HG02981 (cell line): ENCODE measurements at regions not wholly inside any gene's neighbourhood (a gene's known extent, or its start where the extent isn't known, plus 50 kb on each side); places are given as distances from the start of the nearest gene placed in this dataset.

Experiments used
- ATAC-seq: cut with Tn5 transposase; IDR thresholded peaks from one replicate; pipeline ENCODE4 v1.9.1; 2021; ENCODE audit warnings: mild to moderate bottlenecking, moderate library complexity; ENCODE audit not compliant: unreplicated experiment

DNA sequence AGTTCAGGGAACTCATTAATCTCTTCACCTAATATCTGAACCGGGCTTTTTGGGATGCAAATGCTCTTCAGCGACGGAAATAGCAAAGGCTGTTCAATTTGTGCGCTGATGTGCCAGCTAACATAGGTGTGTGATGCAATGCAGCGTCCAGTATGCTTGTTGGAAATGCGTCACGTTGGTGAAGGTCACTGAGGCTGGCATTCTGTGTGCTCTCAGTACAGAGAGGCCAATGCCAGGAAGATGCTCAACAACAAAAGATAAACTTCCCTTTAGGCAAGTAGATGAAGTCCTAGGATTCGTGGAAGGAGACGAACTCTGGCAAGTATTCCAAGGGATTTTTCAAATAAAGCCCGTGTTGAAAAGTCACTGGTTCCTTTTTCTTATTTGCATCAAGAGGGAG lies 649.5 kb upstream of the MKI67 start:
- no peak for ATAC-seq

DNA sequence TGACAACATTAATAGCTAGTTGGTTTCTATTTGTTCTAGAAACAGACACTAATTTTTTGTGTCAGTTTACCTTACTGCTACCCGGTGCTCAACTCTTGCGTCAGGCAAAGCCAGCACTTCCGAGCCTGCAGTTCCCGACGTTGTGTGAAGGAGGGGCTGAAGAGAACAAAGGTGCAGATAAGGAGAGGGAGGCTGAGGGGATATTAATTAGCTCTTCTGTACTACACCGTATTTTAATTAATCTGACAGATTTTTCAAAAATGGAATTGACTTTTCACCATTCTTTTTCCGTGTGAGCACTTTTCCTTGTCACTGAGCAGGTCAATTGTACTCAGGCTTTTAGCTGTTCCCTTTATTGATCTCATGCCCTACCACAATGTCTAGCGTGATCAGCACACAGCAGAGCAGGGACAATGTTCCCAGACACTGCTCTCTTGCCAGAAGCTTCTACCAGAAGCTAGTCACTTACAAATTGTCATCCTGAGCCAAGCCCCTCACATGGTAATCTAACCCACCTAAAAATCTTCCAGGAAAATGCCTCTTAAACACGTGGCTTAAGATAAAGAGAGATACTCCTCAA lies 650.5 kb upstream of the MKI67 start:
- no peak for ATAC-seq

DNA sequence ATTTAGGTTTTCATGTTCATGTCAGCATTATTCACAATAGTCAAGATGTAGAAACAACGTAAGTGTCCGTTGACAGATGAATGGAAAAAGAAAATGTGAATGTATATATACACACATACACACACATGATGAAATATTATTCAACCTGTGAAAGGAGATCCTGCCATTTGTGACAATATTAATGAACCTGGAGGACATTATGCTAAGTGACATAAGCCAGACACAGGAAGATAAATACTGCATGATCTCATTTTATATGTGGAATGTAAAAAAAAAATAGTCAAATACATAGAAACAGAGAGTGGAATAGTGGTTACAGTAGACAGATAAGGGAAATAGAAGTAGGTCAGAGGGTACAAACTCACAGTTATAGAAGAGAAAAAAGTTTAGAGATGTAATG lies 651.1 kb upstream of the MKI67 start:
- ATAC-seq: no peak

DNA sequence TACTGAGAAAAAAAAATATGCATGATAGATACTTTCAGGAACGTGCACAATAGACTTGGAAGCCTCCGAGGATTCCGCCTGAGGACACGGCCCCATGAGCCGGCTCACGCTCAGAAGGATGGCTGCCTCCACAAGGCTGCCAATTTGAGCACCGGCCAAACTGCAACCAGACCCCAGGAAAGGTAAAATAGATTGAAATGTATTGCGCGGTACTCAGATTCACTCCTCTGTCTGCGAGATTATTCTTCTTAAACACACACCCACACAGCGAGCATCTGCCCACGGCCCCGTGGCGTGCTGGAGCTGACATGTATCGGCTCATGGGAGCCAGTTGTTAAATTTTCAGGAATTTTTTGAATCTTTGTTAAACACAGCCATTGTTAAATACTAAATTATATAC lies 653.2 kb upstream of the MKI67 start:
- no peak for ATAC-seq

DNA sequence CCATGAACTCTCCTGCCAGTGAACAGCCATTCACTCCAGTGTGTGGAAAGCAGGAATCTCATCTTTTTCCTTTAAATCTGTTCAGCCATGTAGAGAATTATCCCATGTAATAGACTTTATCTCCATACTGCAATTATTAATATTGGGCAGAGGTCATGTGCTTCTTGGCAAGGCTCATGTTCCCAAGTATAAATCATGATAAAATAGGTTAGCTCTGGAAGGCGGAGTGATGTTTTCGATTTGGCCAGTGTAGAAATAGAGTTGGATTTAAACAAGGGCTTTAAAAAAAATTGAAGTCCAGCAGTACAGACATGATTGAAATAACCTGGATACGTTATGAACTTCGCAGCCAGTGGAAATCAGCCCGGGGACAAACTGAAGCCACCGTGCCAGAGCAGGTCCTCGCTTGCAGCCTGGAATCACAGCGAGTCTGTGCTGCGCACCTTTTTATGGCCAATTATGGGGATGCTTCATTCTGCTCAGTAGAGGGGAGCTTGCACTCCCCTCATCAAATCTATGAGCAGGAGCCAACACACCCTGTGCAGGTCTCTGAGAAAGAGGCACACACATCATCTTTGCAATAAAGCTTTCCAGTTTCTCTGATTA lies 654.0 kb upstream of the MKI67 start:
- no peak for ATAC-seq

DNA sequence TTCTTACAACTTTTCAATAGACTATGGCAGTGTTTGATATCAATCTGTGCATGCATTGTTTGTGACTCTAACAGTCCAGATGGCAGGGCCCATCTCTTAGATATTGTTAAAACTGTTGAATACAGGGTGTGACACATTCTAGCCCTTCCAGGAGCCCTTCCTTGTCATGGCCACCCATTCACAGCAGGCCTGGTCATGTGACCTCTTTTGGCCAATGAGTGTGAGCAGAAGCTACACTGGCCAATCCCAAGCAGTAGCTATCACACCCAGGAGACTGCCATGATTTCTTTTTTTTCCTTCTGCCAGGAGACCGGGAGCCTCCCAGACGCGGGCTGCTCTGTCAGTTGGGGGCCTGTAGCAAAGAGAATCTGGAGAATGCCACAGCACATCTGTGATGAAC lies 655.4 kb upstream of the MKI67 start:
- ATAC-seq: no peak

DNA sequence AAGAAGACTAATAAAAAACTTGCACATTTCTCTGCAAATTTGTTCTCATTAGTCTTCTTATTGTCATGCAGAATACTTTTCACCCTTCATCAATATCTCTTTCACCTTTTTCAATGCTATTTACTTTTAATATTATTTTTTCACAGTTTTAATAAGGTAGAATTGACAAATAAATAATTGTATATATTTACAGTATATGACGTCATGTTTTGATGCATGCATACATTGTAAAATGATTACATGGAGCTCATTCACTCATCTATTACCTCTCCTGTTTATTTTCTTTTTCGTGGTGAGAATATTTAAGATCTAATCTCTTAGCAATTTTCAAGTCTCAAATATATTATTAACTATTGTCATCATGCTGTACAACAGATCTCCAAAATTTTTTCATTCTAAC lies 658.2 kb upstream of the MKI67 start:
- ATAC-seq: no peak

DNA sequence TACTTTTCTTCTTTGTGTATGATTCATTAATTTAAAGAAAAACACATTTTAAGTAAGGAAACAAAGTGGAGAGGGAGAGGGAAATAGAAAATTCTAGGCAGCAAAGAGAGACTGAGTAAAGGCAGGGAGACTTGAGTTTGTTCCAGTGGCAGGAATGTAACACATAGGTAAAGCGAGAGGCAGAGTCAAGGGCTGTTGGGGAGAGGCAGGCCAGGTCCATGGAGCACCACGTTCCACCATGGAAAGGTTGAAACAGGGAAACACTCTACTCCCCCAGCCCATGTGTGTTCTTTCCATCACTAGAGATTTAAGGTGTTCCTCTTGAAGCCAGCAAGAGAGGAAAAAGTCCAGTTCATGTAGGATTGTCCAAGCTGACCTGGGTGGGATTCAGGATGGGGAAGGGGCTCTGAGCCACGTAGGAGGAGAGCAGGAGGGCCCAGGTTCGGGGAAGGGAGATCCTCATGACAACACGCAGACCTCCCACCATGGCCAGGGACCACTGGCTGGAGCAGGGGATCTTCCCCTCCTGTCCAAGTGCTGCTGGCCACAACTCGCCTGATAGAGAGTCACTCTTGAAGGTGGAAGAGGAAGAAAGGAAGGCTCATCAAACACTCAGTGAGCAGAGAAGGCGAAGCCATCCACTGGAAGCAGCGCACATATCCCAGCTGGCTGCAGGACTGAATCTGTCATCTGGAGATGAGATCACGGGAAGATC lies 666.4 kb upstream of the MKI67 start:
- no peak for ATAC-seq

DNA sequence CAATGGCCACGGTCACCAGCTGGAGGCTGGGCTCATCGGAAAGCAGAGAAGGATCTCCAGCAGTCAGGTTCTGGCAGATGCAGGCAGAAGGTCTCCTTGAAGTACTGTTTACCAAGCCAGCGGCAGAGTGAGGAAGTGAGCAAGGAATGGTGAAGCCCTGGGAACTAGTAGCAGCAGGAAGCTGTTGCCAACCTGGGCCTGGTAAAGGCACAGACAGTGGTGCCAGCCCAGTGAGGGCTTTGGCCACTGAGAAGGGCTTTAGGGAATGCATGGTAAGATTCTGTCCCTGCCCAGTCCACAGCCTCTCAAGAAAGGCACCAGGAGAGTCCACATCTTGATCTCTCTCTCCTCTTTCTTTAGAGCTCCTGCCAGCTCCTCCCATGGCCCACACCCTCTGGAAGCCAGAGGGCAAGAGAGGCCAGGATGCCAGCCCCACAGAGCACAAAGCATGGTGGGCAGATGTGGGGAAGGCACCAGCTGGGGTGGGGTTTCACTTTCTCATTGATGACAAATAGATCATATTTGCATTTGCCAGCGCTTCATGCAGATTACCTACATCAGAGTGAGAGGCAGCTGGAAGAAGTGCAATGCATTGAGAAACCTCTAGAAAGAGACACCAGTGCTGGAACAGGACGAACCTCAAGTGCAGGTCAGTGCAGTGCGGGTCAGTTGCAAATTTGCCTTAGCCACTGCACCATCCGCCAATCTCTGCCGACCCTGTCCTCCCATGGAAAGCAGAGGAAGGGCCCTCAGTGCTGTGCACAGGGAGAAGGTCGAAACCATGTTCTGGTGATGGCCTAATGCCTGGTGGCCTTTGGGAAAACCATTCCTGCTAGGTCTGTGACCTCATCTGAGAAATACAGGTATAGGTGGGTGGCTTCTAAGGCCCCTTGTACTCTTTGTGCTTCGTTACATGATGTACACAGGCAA lies 667.8 kb upstream of the MKI67 start:
- no peak for ATAC-seq

DNA sequence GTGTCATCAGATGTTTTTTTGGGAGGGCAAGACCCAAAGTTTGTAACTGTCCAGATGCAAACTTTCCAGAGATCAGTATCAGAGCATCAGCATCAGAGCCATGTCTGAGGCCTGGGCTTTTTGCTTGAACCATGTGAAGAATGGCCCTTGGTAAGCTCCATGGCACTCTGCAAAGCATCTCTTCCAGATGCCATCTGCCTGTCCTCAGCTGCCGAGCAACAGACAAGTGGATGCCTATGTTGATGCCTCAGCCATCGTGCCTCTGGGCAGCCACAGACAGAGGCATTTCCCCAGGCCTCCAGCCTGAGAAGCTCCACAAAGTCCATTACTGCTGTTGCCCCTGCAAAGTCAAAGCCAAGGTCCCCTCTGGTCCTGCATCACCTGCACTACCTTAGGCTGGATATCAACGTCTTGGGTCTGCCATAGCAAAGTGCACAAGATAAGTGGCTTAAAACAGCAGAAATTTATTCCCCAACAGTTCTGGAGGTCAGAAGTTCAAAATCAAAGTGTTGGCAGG lies 670.2 kb upstream of the MKI67 start:
- ATAC-seq: no peak

DNA sequence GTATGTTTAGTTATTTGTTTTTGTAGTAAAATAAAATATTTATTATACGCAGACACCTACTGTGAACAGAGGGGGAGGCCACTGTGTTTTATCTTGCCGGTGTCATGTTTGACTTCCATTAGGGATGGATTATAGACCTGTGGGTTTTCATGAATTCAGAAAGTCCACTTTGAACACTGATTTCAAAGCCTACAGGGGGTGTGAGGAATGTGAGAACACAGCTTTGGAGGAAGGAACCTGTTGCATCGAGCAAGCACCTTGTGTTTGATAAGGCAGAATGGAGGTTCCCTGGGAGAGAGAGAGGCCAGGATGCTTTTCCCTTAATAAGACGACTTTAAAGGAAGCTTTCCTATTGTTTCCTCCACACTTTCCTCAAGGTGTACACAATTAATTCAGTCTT lies 665.0 kb upstream of the MGMT start:
- no peak for ATAC-seq

DNA sequence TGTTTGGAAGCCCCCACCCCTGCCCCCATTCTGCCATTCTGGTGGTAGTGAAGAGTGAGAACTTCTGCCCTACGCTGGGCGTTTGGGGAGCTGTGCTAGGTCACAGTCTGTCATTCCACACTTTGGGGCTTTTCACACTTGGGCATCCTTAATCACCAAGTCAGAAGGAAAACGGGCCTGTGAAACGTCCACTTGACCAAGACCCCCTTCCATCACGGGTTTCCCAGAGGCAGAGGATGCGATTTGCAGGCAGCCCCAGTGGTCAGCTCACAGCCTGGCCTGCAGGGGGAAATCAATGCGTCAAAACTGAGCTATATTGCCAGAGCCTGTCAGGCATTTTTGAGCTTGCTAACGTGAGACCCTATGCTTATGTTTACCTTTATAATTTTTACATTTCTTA lies 663.3 kb upstream of the MGMT start:
- ATAC-seq: no peak

DNA sequence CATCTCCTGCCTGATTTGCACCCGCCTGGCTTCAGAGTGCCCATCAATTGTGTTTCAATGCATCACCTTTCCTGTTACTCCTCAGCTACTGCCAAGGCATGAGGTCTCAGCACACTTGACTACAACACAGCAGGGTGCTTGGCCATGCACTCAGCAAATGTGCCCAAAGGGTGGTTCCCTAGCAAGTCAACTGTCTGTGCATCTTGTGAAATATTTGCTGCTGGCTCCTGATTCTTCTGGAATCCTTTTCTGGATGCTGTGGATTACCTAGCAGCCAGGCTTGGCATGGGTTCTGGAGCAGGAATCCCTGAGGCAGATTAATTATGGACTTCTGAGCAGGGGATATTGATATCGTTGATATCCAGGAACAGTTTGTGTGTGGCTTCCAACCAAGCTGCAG lies 662.6 kb upstream of the MGMT start:
- no peak for ATAC-seq

DNA sequence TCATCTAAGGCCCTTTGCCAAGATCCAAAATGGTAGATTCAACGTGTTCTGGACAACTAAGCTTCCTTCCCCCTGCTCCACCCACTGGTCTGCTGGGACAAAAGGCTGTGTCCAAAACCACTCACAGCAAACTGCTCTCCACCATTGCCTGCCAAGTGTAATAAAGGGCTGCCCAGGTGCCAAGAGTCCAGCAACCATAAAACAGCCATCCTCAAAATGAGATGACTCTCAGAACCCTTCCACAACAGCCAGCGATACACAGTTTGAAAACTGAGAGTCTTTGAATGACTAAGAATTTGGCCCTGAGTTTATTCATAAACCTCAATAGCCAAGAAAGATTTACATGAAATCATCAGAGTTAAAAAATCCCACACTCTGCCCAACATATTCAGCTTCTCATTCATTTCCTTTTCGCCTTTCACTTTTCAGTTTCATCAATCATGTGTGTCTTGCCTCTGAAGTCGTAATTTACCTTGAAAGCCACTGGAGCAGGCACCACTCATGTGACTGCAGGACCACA lies 658.1 kb upstream of the MGMT start:
- ATAC-seq: no peak

DNA sequence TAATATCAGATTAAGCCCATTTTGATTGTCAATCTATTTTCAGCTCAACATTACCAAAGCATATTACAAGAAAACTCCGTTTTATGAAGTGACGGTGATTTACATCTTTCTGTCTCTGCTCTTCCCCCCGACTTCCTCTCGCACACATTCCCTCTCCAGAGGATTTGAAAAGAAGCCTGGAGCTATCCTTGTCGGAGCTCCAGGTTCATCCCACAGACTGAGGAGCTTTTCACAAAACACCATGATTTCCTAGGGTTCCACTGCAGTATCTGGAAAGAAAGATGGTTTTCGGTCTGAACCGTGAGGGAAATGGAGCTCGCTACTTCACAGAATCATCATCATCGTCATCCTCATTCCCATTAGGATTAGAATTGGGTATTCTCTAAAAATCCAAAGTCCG lies 655.5 kb upstream of the MGMT start:
- ATAC-seq: no peak

DNA sequence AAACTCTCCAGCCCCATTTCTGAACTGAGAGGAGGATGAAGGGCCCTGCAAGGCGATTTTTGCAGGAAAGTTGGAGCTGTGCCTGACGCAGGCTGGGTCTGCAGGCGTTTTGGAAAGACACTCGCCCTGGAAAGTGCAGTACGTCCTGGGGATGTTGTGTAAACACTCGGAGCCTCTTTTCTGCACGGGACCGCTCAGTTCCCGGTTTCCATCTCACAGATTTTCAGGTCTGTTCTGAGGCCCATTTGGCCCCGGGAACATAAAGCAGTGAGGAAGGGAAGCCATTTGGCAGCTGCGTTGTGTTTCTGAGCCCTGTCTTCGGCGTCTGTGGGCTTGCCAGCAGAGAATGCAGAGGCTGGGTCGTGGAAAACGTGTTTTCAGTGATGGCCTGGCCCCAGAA lies 655.0 kb upstream of the MGMT start:
- no peak for ATAC-seq

DNA sequence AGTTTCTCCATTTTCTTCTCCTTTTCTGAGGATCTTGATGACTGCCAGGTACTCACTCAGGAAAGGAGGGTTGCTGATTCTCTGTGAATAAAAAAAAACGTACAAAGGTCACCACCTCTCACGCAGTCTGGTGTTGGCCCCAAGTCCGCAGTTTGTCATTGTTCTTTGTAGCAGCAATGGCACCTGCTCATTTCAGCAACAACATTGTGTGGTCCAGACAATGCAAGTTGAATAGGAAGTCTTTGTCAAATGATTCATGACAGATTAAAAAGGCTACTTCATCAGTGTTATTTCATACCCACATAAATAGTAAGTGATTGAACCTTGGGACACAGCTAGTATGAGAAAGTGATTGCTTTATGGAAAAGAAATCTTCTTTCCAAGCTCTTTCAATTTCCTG lies 653.5 kb upstream of the MGMT start:
- ATAC-seq: no peak

DNA sequence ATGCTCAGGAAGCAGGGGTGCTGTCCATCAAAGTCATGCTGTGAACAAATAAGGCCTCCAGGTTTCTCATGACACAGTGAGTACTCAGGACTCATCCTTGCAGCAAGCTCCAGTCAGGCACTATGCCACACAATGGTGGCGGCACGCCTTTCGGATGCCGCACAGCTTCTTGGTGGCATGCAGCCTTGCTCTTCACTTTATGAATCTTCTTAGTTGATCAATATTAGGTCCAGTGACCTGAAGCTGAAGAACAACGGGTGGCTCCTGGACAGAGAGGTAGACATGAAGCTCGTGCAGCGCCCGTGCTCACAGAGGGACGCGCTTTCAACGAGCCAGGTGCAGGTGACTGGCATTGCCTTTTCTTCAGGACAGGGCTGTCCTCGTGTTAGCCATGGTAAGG lies 653.0 kb upstream of the MGMT start:
- no peak for ATAC-seq

DNA sequence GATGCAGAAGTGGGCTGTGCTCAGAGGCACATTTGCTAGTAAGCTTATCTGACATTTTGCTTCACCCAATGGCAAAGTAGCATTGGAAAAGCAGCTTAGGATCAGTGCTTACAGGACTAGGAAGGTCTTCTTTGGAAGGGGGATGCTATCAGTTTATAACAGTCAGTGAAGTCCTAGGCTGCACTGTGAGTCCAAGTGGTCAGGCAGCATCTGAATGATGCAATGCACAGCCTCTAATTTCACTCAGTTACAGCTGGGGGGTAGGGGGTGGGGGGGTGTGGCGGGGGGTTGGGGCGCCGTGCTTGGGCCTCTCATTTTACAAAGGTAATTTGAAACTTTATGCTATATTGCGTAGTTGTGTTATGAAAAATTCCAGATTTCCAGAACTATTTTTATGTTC lies 652.3 kb upstream of the MGMT start:
- ATAC-seq: no peak

DNA sequence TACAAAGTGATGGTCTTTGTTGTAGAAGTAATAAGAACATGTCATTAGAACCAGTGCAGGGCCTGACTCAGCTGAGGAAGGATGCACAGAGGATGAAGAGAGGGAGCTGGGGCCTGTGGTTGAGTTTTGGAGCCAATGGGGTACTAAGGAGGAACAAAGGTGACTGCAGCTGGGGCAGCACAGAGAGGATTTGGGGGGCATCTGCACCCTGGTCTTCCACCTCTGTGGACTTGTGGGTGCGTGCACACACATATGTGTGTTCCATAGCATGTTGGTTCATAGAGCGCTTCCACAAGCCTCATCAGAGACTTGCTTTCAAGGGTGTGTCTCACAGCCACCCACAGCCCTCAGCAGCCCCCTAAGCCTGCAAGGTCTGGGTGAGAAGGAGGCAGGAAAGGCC lies 650.3 kb upstream of the MGMT start:
- no peak for ATAC-seq

DNA sequence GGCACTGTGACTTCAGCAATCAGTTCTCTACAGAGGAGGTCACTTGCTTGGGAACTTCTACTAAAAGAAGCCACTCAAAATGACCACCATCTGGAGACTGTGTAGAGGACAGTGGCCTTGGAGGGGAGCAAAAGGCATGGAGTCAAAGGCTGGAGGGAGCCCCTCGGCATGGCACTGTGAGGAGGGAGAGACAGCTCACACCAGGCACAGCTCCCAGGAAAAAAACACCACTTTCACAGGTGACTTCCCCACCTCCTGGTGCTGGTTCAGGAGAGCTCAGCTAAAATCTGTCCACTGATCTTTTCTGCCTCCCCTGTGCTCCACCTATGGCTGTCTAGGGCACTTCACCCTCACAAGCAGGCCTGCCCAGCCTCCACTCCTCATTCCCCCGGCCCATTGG lies 649.4 kb upstream of the MGMT start:
- ATAC-seq: no peak
